PC-9 (cell line): ENCODE measurements at regions not wholly inside any gene's neighbourhood (a gene's known extent, or its start where the extent isn't known, plus 50 kb on each side); places are given as distances from the start of the nearest gene placed in this dataset.
A peak's percentile ranks its signal among the peaks of the same experiment; 100 is the strongest.

ENCODE experiments used
- BruUV-seq: library from RNA; stranded (reverse); fragments of 400-500 nt; replicated peaks from 2 replicates; lab custom pipeline; 2021; lab: Mats Ljungman, UMichigan
- CTCF ChIA-PET: fragments of 300-600 bp; sonication (Branson Sonifier 250); formaldehyde crosslinking; loops from one replicate; lab custom pipeline; 2022; ENCODE audit warnings: antibody characterized with exemption; lab: Charles Lee
- POLR2A ChIA-PET: fragments of 300-600 bp; sonication (Branson Sonifier 250); formaldehyde crosslinking; loops from one replicate; lab custom pipeline; 2022; ENCODE audit warnings: antibody characterized with exemption; ENCODE audit not compliant: unreplicated experiment; lab: Charles Lee
- DNase-seq, 2 experiments: peaks; one replicate each; pipeline versions ENCODE4 v3.0.0 to v3.0.0-alpha.2; 2015 to 2022; ENCODE audit warnings: mixed read lengths in 1 of 2
- H2AFZ ChIP-seq: fragments of 200-600 bp; sonication (generic); 2 replicates; pipeline ENCODE4 v1.8.1; 2017; ENCODE audit warnings: antibody characterized with exemption
- H3F3A ChIP-seq: fragments of 200-600 bp; sonication (generic); 2 replicates; pipeline ENCODE4 v1.8.1; 2017; ENCODE audit warnings: antibody characterized with exemption, mild to moderate bottlenecking, low read depth; ENCODE audit not compliant: insufficient read depth
- H3K27ac ChIP-seq: fragments of 200-600 bp; sonication (generic); 2 replicates; pipeline ENCODE4 v1.6.1; 2016; ENCODE audit warnings: mixed run types
- H3K27me3 ChIP-seq: fragments of 200-600 bp; sonication (generic); 2 replicates; pipeline ENCODE4 v1.6.1; 2016; ENCODE audit warnings: low read depth, mixed run types; ENCODE audit not compliant: insufficient read depth
- H3K36me3 ChIP-seq: fragments of 200-600 bp; sonication (generic); 2 replicates; pipeline ENCODE4 v1.6.1; 2016; ENCODE audit warnings: low read depth, mixed run types
- H3K4me1 ChIP-seq: fragments of 200-600 bp; sonication (generic); replicated peaks from 2 replicates; pipeline ENCODE4 v1.6.1; 2016; ENCODE audit warnings: mixed run types; ENCODE audit not compliant: insufficient read depth
- H3K4me2 ChIP-seq: fragments of 200-600 bp; sonication (generic); 2 replicates; pipeline ENCODE4 v1.6.1; 2017; ENCODE audit warnings: mixed run types
- H3K4me3 ChIP-seq: fragments of 200-600 bp; sonication (generic); 2 replicates; pipeline ENCODE4 v1.6.1; 2016; ENCODE audit warnings: mixed run types
- H3K79me2 ChIP-seq: fragments of 200-600 bp; sonication (generic); 2 replicates; pipeline ENCODE4 v1.6.1; 2017; ENCODE audit warnings: low read depth, mixed run types
- H3K9me2 ChIP-seq: fragments of 200-600 bp; sonication (generic); 2 replicates; pipeline ENCODE4 v1.8.1; 2017; ENCODE audit warnings: mild to moderate bottlenecking; ENCODE audit not compliant: insufficient read depth
- H3K9me3 ChIP-seq: fragments of 200-600 bp; sonication (generic); 2 replicates; pipeline ENCODE4 v1.8.1; 2016; ENCODE audit warnings: low read depth; ENCODE audit not compliant: insufficient read depth
- H4K20me1 ChIP-seq: fragments of 200-600 bp; sonication (generic); 2 replicates; pipeline ENCODE4 v1.8.1; 2017; ENCODE audit not compliant: insufficient read depth
- EZH2 ChIP-seq: fragments of 200-600 bp; sonication (generic); IDR thresholded peaks from 2 replicates; pipeline ENCODE4 v1.8.0; 2017; ENCODE audit warnings: antibody characterized with exemption, low read depth
- intact Hi-C: fragments of 100-400 bp; cut with micrococcal nuclease; formaldehyde crosslinking; loops from one replicate; pipeline ENCODE4 v1.10.0; 2022; ENCODE audit not compliant: unreplicated experiment
- TF ChIP-seq, protein P1 (sequence below): fragments of 200-600 bp; sonication (generic); conservative IDR thresholded peaks from 2 replicates; pipeline ENCODE4 v1.6.1; 2017; ENCODE audit warnings: mixed run types, antibody characterized with exemption, mild to moderate bottlenecking, moderate library complexity

DNA sequence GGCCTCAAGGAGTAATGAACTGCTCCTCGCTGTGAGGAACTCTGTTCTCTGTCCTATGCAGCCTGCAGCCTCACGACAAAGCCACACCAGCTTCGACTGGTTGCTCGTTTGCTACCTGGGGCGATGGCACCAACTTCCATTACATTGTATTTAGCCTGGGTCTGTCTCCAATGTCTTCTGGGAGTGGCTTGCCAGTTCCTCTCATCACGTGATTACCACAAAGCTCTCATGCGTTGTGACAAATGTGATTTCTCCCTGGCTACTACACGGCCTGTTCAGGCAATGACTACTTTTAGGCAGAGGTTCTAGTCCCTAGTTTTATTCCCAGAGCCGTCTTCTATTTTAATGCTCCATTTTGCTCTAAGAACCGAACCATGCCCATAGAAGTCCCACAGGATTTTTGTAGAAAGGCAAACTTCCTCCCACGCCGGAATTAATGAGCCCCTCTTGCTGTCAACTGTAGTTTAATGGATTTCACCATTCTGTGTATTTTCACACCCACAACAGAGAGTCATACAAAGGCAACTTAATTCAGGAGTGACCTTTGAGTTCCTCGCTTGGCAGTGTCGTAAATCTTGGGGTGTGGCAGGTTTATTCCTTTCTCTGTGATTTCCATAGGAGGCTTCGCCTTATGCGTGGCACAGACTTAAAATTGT, 351.9 kb downstream of the EFNB2 start:
- H3K4me2 ChIP-seq: no peak overlapping the region
- peaks cover 12% of the 10 kb centered on the region; the same call in 1 of the 2 replicates for H3K4me1 ChIP-seq
- no peak for DNase-seq
- H3K36me3 ChIP-seq: 0 out of 2 replicates have a peak, but pooled peaks cover 3% of the 10 kb centered on the region
- POLR2A ChIA-PET: no interaction called here
- CTCF ChIA-PET: no interaction called here
- H3K9me2 ChIP-seq: no peaks in the 10 kb centered on the region
- no peak overlapping the region for H3K4me3 ChIP-seq
- no peaks in the 10 kb centered on the region for H3K27me3 ChIP-seq
- H3K79me2 ChIP-seq: no peaks in the 10 kb centered on the region
- H3K9me3 ChIP-seq: peaks cover 38% of the 10 kb centered on the region; the same call in 1 of the 2 replicates
- peaks cover 11% of the 10 kb centered on the region; the same call in 1 of the 2 replicates for H3F3A ChIP-seq
- TF ChIP-seq EZH2: no peak
- TF ChIP-seq, protein P1, sequence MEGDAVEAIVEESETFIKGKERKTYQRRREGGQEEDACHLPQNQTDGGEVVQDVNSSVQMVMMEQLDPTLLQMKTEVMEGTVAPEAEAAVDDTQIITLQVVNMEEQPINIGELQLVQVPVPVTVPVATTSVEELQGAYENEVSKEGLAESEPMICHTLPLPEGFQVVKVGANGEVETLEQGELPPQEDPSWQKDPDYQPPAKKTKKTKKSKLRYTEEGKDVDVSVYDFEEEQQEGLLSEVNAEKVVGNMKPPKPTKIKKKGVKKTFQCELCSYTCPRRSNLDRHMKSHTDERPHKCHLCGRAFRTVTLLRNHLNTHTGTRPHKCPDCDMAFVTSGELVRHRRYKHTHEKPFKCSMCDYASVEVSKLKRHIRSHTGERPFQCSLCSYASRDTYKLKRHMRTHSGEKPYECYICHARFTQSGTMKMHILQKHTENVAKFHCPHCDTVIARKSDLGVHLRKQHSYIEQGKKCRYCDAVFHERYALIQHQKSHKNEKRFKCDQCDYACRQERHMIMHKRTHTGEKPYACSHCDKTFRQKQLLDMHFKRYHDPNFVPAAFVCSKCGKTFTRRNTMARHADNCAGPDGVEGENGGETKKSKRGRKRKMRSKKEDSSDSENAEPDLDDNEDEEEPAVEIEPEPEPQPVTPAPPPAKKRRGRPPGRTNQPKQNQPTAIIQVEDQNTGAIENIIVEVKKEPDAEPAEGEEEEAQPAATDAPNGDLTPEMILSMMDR: no peak
- no peaks in the 10 kb centered on the region for H4K20me1 ChIP-seq
- H3K27ac ChIP-seq: no peak overlapping the region
- no TSS peak for BruUV-seq
- H2AFZ ChIP-seq: no peak overlapping the region
- intact Hi-C loops: no loop called here

DNA sequence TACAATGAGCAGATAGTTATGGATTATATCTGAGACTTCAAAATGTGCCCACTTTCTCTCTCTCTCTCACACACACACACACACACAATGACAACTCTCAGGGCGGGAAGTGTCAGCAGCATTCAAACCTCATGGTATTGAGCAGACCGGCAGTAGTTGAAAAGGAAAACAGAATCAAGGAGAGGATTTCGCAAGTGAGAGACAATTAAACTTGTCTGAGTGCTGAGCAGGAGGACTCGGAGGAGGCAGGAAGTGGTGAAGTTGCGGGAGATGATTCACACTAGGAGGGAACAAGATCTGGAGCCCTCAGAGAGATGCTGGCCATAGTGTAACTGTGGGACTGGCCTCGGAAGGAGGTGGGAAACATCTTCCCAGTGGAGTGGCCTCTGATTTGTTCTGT, 353.1 kb downstream of the EFNB2 start:
- no TSS peak for BruUV-seq

DNA sequence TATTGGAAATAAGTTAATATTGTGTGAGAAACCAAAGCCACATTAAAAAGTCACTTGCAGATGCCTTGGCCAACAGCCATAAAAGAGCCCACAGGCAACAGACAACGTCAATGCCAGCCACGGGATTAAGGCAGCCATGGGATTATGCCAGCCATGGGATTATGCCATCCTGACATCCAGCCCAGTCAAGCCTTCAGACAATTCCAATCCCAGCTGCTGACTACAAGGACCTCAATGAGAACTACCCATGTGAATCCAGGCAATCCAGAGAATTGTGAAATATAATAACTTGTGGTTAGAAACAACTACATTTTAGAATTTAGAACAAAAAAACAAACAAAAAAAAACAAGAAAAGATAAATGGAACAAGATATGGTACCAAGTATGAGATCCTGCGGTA, 356.6 kb downstream of the EFNB2 start:
- Histone ChIP-seq H4K20me1 (no peaks in the 10 kb centered on the region), H3K4me1 (peaks cover 12% of the 10 kb centered on the region; the same call in 1 of the 2 replicates), H3K9me3 (peaks cover 38% of the 10 kb centered on the region; the same call in 1 of the 2 replicates), H3K79me2 (no peaks in the 10 kb centered on the region), H3K4me3 (no peak overlapping the region), H3K27ac (no peak overlapping the region), H3K36me3 (0 out of 2 replicates have a peak, but pooled peaks cover 3% of the 10 kb centered on the region), H3F3A (peaks cover 11% of the 10 kb centered on the region), H3K9me2 (no peaks in the 10 kb centered on the region), H3K27me3 (no peaks in the 10 kb centered on the region), H3K4me2 (no peak overlapping the region), H2AFZ (no peak overlapping the region)
- no peak for DNase-seq
- POLR2A ChIA-PET: no interaction called here
- intact Hi-C loops: no loop called here
- BruUV-seq: no TSS peak
- TF ChIP-seq EZH2: no peak
- CTCF ChIA-PET: no interaction called here

More for the DNA sequence above, 353.1 kb downstream of the EFNB2 start:
- Histone ChIP-seq H3K79me2 (no peaks in the 10 kb centered on the region), H3K4me1 (peaks cover 12% of the 10 kb centered on the region; the same call in 1 of the 2 replicates), H3K36me3 (0 out of 2 replicates have a peak, but pooled peaks cover 3% of the 10 kb centered on the region), H4K20me1 (no peaks in the 10 kb centered on the region), H3K27ac (peak overlapping the region; percentile 2; the same call in 1 of the 2 replicates), H3K27me3 (no peaks in the 10 kb centered on the region), H2AFZ (peak overlapping the region; percentile 69), H3K9me2 (no peaks in the 10 kb centered on the region), H3F3A (peaks cover 11% of the 10 kb centered on the region), H3K9me3 (peaks cover 42% of the 10 kb centered on the region; the same call in 1 of the 2 replicates), H3K4me3 (no peak overlapping the region), H3K4me2 (peak overlapping the region; percentile 37; the same call in 1 of the 2 replicates)
- DNase-seq: peak; percentile 26 to 58
- ChIA-PET CTCF (no interaction called here), POLR2A (no interaction called here)
- TF ChIP-seq, protein P1: no peak
- TF ChIP-seq EZH2: no peak
- intact Hi-C loops: no loop called here
